HepG2 (cell line): ENCODE measurements at regions not wholly inside any gene's neighbourhood (a gene's known extent, or its start where the extent isn't known, plus 50 kb on each side); places are given as distances from the start of the nearest gene placed in this dataset.

ENCODE experiments used
- ATAC-seq: fragments of 200-7000 bp; cut with Tn5 transposase; 3 replicates; pipeline ENCODE4 v1.9.1; 2020; ENCODE audit warnings: mild to moderate bottlenecking, moderate library complexity
- BruUV-seq: library from RNA; stranded (reverse); fragments of 400-500 nt; replicated peaks from 2 replicates; lab custom pipeline; 2021; lab: Mats Ljungman, UMichigan
- CTCF ChIA-PET: fragments of 300-600 bp; formaldehyde crosslinking; extraction: SDS; loops from one replicate; lab custom pipeline; 2021; ENCODE audit warnings: low total read pairs, inconsistent platforms, low intra/inter-chr PET ratio; lab: Yijun Ruan, JAX
- POLR2A ChIA-PET: fragments of 350-600 bp; sonication (Branson Sonifier 250); formaldehyde crosslinking; loops from one replicate; lab custom pipeline; 2020; ENCODE audit warnings: antibody characterized with exemption, inconsistent platforms; lab: Yijun Ruan, JAX
- DNase-seq: peaks from one replicate; pipeline ENCODE4 v3.0.0-alpha.2; 2015; ENCODE audit warnings: low spot score
- FAIRE-seq: peaks from 3 replicates; lab custom pipeline; 2011; peaks lifted over from hg19 to GRCh38; lab: Jason Lieb, UNC
- H2AFZ ChIP-seq: one replicate; pipeline ENCODE4 v1.6.1; 2011; ENCODE audit warnings: low read length, inconsistent platforms
- H3K27ac ChIP-seq: fragments of 300-600 bp; 3 replicates; pipeline ENCODE4 v1.8.0; 2011; ENCODE audit warnings: mixed run types, mild to moderate bottlenecking, mixed read lengths, low read length, inconsistent platforms; ENCODE audit not compliant: insufficient read depth; ENCODE audit errors: extremely low read length
- H3K27me3 ChIP-seq, 2 experiments: fragments of 200-600 bp in 1 of 2; 2 replicates in 1 of 2; 3 replicates in 1 of 2; pipeline versions ENCODE4 v1.6.0 to v1.8.0; 2011; ENCODE audit warnings: low read length in 2 of 2, mild to moderate bottlenecking in 2 of 2, moderate library complexity in 2 of 2, inconsistent platforms in 1 of 2; ENCODE audit not compliant: insufficient read depth in 2 of 2, control insufficient read depth in 1 of 2
- H3K36me3 ChIP-seq, 2 experiments: fragments of 200-600 bp in 1 of 2; replicated peaks in 1 of 2; 2 replicates in 1 of 2; 3 replicates in 1 of 2; pipeline versions ENCODE4 v1.5.1 to v1.8.0; 2011; ENCODE audit warnings: low read length in 2 of 2, inconsistent platforms in 1 of 2; ENCODE audit not compliant: insufficient read depth in 2 of 2, control insufficient read depth in 1 of 2
- H3K4me1 ChIP-seq: 2 replicates; pipeline ENCODE4 v1.5.1; 2012; ENCODE audit warnings: low read length, inconsistent platforms; ENCODE audit not compliant: insufficient read depth
- H3K4me2 ChIP-seq: 2 replicates; pipeline ENCODE4 v1.6.0; 2011; ENCODE audit warnings: low read depth, low read length, inconsistent platforms
- H3K4me3 ChIP-seq, 3 experiments: fragments of 200-600 bp in 1 of 3; sonication (generic), shearing (Covaris generic) in 1 of 3; replicated peaks in 1 of 3; 2 replicates each; pipeline ENCODE4 v1.5.1; 2011 to 2016; ENCODE audit warnings: low read length in 3 of 3, inconsistent platforms in 2 of 3, low read depth in 2 of 3, mild to moderate bottlenecking in 2 of 3, control low read depth in 1 of 3, mixed read lengths in 1 of 3; ENCODE audit not compliant: insufficient read depth in 1 of 3
- H3K79me2 ChIP-seq: one replicate; pipeline ENCODE4 v1.6.1; 2011; ENCODE audit warnings: low read length, inconsistent platforms; ENCODE audit not compliant: insufficient read depth
- H3K9ac ChIP-seq: 2 replicates; pipeline ENCODE4 v1.6.0; 2011; ENCODE audit warnings: mild to moderate bottlenecking, low read depth, low read length, inconsistent platforms; ENCODE audit not compliant: insufficient read depth
- H3K9me3 ChIP-seq: 2 replicates; pipeline ENCODE4 v1.5.1; 2012; ENCODE audit warnings: mild to moderate bottlenecking, low read length
- H4K20me1 ChIP-seq: 2 replicates; pipeline ENCODE4 v1.6.0; 2011; ENCODE audit warnings: inconsistent platforms, mild to moderate bottlenecking, low read length, moderate library complexity; ENCODE audit not compliant: insufficient read depth
- ATAD3A ChIP-seq: sonication (generic); formaldehyde crosslinking; IDR thresholded peaks from 2 replicates; pipeline ENCODE4 v1.4.0; 2020; ENCODE audit warnings: missing genetic modification reagents
- CREB1 ChIP-seq, 2 experiments: fragments of 450-650 bp in 1 of 2; IDR thresholded peaks; 2 replicates each; pipeline ENCODE4 v1.6.1; 2016 to 2017; ENCODE audit warnings: control low read depth in 1 of 2, mild to moderate bottlenecking in 1 of 2, missing compliant biosample characterization in 1 of 2, missing genetic modification characterization in 1 of 2
- MAFK ChIP-seq, 2 experiments: IDR thresholded peaks in 1 of 2; conservative IDR thresholded peaks in 1 of 2; 2 replicates each; pipeline ENCODE4 v1.6.1; 2011; ENCODE audit warnings: improper control_type of control experiment in 2 of 2, low read length in 2 of 2
- SIN3A ChIP-seq: IDR thresholded peaks from 2 replicates; pipeline ENCODE4 v1.6.1; 2011; ENCODE audit warnings: low read depth, mild to moderate bottlenecking, control low read depth, low read length, borderline replicate concordance
- SRY ChIP-seq: sonication (generic); formaldehyde crosslinking; IDR thresholded peaks from 2 replicates; pipeline ENCODE4 v1.8.0; 2022; ENCODE audit warnings: mild to moderate bottlenecking, missing genetic modification reagents
- STAT6 ChIP-seq: sonication (generic); formaldehyde crosslinking; IDR thresholded peaks from 2 replicates; pipeline ENCODE4 v1.4.0; 2020; ENCODE audit warnings: missing genetic modification reagents, mild to moderate bottlenecking, borderline replicate concordance
- ZNF12 ChIP-seq: sonication (generic); formaldehyde crosslinking; IDR thresholded peaks from 2 replicates; pipeline ENCODE4 v1.5.0; 2020; ENCODE audit warnings: missing genetic modification reagents
- ZNF224 ChIP-seq: sonication (generic); formaldehyde crosslinking; IDR thresholded peaks from 2 replicates; pipeline ENCODE4 v1.5.0; 2020; ENCODE audit warnings: mild to moderate bottlenecking, missing genetic modification reagents
- ZNF282 ChIP-seq: fragments of 450-650 bp; IDR thresholded peaks from 2 replicates; pipeline ENCODE4 v1.6.1; 2018; ENCODE audit not compliant: partially characterized antibody
- ZNF317 ChIP-seq: sonication (generic); formaldehyde crosslinking; IDR thresholded peaks from 2 replicates; pipeline ENCODE4 v1.5.0; 2020; ENCODE audit warnings: mild to moderate bottlenecking, missing genetic modification reagents
- ZNF670 ChIP-seq: sonication (generic); formaldehyde crosslinking; IDR thresholded peaks from 2 replicates; pipeline ENCODE4 v1.8.0; 2022; ENCODE audit warnings: mild to moderate bottlenecking, missing genetic modification reagents, borderline replicate concordance
- ZNF720 ChIP-seq: sonication (generic); formaldehyde crosslinking; IDR thresholded peaks from 2 replicates; pipeline ENCODE4 v1.4.0; 2020; ENCODE audit warnings: missing genetic modification reagents
- ZNF775 ChIP-seq: sonication (generic); formaldehyde crosslinking; IDR thresholded peaks from 2 replicates; pipeline ENCODE4 v1.4.0; 2020; ENCODE audit warnings: missing genetic modification reagents, mild to moderate bottlenecking, moderate library complexity, borderline replicate concordance
- WGBS: methylation state at CpG from one replicate; pipeline ENCODE4 v1.1.6; 2017; ENCODE audit warnings: low lambda C conversion rate; 5-methylcytosine and 5-hydroxymethylcytosine counted together
- in situ Hi-C: cut with HindIII; loops from 2 replicates; pipeline ENCODE4 v1.10.0; 2017; ENCODE audit warnings: low pct_unique_long_range_greater_than_20kb; ENCODE audit not compliant: extremely low pct_ligation_motif_present
- intact Hi-C: fragments of 100-400 bp; cut with micrococcal nuclease; formaldehyde crosslinking; loops from one replicate; pipeline ENCODE4 v1.10.0; 2022; ENCODE audit not compliant: unreplicated experiment
- TF ChIP-seq, protein P1 (sequence below): sonication (generic); formaldehyde crosslinking; IDR thresholded peaks from 2 replicates; pipeline ENCODE4 v1.8.1; 2023; ENCODE audit warnings: missing genetic modification reagents, mild to moderate bottlenecking, borderline replicate concordance
- TF ChIP-seq, protein P2 (sequence below): sonication (generic); formaldehyde crosslinking; IDR thresholded peaks from 2 replicates; pipeline ENCODE4 v1.4.0; 2020; ENCODE audit warnings: missing genetic modification reagents, mild to moderate bottlenecking, borderline replicate concordance

- ATAC-seq (no peak), DNase-seq (no peak), FAIRE-seq (no peak)
- no peaks in the 10 kb centered on the region; a peak in 1 of 5 replicates for H3K27me3 ChIP-seq
- no peak overlapping the region for H2AFZ ChIP-seq
- in situ Hi-C loops, result no loop called here
- no peak overlapping the region for H3K27ac ChIP-seq
- CTCF ChIA-PET, result no interaction called here
- H3K4me3 ChIP-seq, result no peak overlapping the region
- H3K36me3 ChIP-seq, result no peaks in the 10 kb centered on the region
- no peak overlapping the region for H3K9ac ChIP-seq
- no TSS peak for BruUV-seq
- no peaks in the 10 kb centered on the region for H3K9me3 ChIP-seq
- no peaks in the 10 kb centered on the region for H4K20me1 ChIP-seq
- TF ChIP-seq ZNF720 (CRISPR knock-in tag) (no peak), ZNF317 (CRISPR knock-in tag) (peak; percentile 77), CREB1 (IDR thresholded peaks at IDR 0.05) (no peak), CREB1 (CRISPR knock-in tag; IDR thresholded peaks at IDR 0.05) (no peak), SIN3A (no peak), ATAD3A (CRISPR knock-in tag) (no peak), MAFK (conservative IDR thresholded peaks at IDR 0.05 in 1 of 2, IDR thresholded peaks at IDR 0.05 in 1 of 2; ENCODE audit: low read length in 2 of 2) (peak in 1 of 2 experiments; percentile 20; a peak in 1 of 4 replicates)
- POLR2A ChIA-PET, result no interaction called here
- peaks cover 24% of the 10 kb centered on the region for H3K4me1 ChIP-seq
- H3K79me2 ChIP-seq, result no peaks in the 10 kb centered on the region
- intact Hi-C loops, result no loop called here
- H3K4me2 ChIP-seq, result no peak overlapping the region
- WGBS, result 30% methylated on average over 7 of the region's 7 CpGs
Observed at GRCh38 chr10:44116474-44116873, 268.4 kb downstream of the CXCL12 start.

DNA sequence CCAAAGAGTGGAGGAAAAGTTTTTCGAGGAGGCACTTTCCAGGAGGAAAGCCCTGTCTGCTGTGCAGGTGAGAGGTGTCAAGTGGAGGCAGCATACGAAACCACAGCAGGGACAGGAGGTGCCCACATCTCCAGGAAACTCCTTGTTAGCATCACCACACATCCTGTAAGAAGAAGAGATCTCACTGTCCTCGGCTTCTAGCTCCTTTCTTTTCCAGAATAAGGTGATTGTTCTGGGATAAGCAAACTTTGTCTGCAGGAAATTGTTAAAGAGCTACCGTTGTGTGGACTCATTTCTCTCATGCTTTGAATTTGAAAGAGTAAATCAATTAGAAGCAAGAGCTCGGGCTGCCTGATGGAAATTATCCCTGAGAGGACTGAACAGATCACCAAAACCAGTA is 269.4 kb downstream of the CXCL12 start:
- ChIA-PET CTCF (no interaction called here), POLR2A (no interaction called here)
- no peaks in the 10 kb centered on the region for H3K79me2 ChIP-seq
- H3K9ac ChIP-seq, result no peak overlapping the region
- H3K4me1 ChIP-seq, result peaks cover 24% of the 10 kb centered on the region
- no TSS peak for BruUV-seq
- no peaks in the 10 kb centered on the region for H3K9me3 ChIP-seq
- H3K4me2 ChIP-seq, result no peak overlapping the region
- H3K36me3 ChIP-seq, result no peaks in the 10 kb centered on the region
- intact Hi-C loops (no loop called here), in situ Hi-C loops (no loop called here)
- DNase-seq (no peak), ATAC-seq (no peak), FAIRE-seq (no peak)
- no peak overlapping the region for H3K4me3 ChIP-seq
- no peaks in the 10 kb centered on the region for H4K20me1 ChIP-seq
- 11% methylated on average over 5 of the region's 5 CpGs for WGBS
- peak overlapping the region; percentile 15 for H2AFZ ChIP-seq
- no peaks in the 10 kb centered on the region; a peak in 1 of 5 replicates for H3K27me3 ChIP-seq
- no peak overlapping the region for H3K27ac ChIP-seq
- no peak for TF ChIP-seq ZNF282
- TF ChIP-seq ZNF224 (CRISPR knock-in tag), result no peak
- TF ChIP-seq ZNF12 (CRISPR knock-in tag), result no peak
- no peak for TF ChIP-seq ZNF670 (CRISPR knock-in tag)
- no peak for TF ChIP-seq STAT6 (CRISPR knock-in tag)
- TF ChIP-seq SRY (CRISPR knock-in tag), result no peak
- TF ChIP-seq, protein P1, sequence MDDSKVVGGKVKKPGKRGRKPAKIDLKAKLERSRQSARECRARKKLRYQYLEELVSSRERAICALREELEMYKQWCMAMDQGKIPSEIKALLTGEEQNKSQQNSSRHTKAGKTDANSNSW (CRISPR knock-in tag), result no peak
- no peak for TF ChIP-seq ZNF775 (CRISPR knock-in tag)
- TF ChIP-seq, protein P2, sequence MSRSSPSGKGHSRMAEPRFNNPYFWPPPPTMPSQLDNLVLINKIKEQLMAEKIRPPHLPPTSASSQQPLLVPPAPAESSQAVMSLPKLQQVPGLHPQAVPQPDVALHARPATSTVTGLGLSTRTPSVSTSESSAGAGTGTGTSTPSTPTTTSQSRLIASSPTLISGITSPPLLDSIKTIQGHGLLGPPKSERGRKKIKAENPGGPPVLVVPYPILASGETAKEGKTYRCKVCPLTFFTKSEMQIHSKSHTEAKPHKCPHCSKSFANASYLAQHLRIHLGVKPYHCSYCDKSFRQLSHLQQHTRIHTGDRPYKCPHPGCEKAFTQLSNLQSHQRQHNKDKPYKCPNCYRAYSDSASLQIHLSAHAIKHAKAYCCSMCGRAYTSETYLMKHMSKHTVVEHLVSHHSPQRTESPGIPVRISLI, result no peak
